PC-9 (cell line): ENCODE measurements at regions not wholly inside any gene's neighbourhood (a gene's known extent, or its start where the extent isn't known, plus 50 kb on each side); places are given as distances from the start of the nearest gene placed in this dataset.

Source experiments
- EZH2 ChIP-seq: fragments of 200-600 bp; sonication (generic); IDR thresholded peaks from 2 replicates; pipeline ENCODE4 v1.8.0; 2017; ENCODE audit warnings: antibody characterized with exemption, low read depth
- TF ChIP-seq, protein P1 (sequence below): fragments of 200-600 bp; sonication (generic); conservative IDR thresholded peaks from 2 replicates; pipeline ENCODE4 v1.6.1; 2017; ENCODE audit warnings: mixed run types, antibody characterized with exemption, mild to moderate bottlenecking, moderate library complexity

- TF ChIP-seq, protein P1, sequence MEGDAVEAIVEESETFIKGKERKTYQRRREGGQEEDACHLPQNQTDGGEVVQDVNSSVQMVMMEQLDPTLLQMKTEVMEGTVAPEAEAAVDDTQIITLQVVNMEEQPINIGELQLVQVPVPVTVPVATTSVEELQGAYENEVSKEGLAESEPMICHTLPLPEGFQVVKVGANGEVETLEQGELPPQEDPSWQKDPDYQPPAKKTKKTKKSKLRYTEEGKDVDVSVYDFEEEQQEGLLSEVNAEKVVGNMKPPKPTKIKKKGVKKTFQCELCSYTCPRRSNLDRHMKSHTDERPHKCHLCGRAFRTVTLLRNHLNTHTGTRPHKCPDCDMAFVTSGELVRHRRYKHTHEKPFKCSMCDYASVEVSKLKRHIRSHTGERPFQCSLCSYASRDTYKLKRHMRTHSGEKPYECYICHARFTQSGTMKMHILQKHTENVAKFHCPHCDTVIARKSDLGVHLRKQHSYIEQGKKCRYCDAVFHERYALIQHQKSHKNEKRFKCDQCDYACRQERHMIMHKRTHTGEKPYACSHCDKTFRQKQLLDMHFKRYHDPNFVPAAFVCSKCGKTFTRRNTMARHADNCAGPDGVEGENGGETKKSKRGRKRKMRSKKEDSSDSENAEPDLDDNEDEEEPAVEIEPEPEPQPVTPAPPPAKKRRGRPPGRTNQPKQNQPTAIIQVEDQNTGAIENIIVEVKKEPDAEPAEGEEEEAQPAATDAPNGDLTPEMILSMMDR = no peak
- TF ChIP-seq EZH2 = no peak
These were observed 86.9 kb downstream of the TFAP2C start for GRCh38 chr20:56715902-56716519.
